OCI-LY7 (cell line): ENCODE measurements at regions not wholly inside any gene's neighbourhood (a gene's known extent, or its start where the extent isn't known, plus 50 kb on each side); places are given as distances from the start of the nearest gene placed in this dataset.

Source experiments
- EZH2phosphoT487 ChIP-seq: fragments of 200-600 bp; sonication (generic); IDR thresholded peaks from 2 replicates; pipeline ENCODE4 v1.6.1; 2018; ENCODE audit warnings: low read depth, borderline replicate concordance, mild to moderate bottlenecking, mixed run types, antibody characterized with exemption, low read length, moderate library complexity, mixed read lengths
- TF ChIP-seq, protein P1 (sequence below): fragments of 200-600 bp; sonication (generic); conservative IDR thresholded peaks from 2 replicates; pipeline ENCODE4 v1.5.1; 2014; ENCODE audit warnings: mild to moderate bottlenecking, antibody characterized with exemption, low read length, moderate library complexity, mixed read lengths

- TF ChIP-seq, protein P1, sequence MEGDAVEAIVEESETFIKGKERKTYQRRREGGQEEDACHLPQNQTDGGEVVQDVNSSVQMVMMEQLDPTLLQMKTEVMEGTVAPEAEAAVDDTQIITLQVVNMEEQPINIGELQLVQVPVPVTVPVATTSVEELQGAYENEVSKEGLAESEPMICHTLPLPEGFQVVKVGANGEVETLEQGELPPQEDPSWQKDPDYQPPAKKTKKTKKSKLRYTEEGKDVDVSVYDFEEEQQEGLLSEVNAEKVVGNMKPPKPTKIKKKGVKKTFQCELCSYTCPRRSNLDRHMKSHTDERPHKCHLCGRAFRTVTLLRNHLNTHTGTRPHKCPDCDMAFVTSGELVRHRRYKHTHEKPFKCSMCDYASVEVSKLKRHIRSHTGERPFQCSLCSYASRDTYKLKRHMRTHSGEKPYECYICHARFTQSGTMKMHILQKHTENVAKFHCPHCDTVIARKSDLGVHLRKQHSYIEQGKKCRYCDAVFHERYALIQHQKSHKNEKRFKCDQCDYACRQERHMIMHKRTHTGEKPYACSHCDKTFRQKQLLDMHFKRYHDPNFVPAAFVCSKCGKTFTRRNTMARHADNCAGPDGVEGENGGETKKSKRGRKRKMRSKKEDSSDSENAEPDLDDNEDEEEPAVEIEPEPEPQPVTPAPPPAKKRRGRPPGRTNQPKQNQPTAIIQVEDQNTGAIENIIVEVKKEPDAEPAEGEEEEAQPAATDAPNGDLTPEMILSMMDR = no peak
- no peak for TF ChIP-seq EZH2phosphoT487
These were observed 58.2 kb upstream of the DIPK2B start for GRCh38 chrX:45258731-45259402.
